HG03175 (cell line): ENCODE measurements at regions not wholly inside any gene's neighbourhood (a gene's known extent, or its start where the extent isn't known, plus 50 kb on each side); places are given as distances from the start of the nearest gene placed in this dataset.

Source experiments
- ATAC-seq: cut with Tn5 transposase; IDR thresholded peaks from one replicate; pipeline ENCODE4 v1.9.1; 2021; ENCODE audit warnings: mild to moderate bottlenecking, moderate library complexity; ENCODE audit not compliant: unreplicated experiment

DNA sequence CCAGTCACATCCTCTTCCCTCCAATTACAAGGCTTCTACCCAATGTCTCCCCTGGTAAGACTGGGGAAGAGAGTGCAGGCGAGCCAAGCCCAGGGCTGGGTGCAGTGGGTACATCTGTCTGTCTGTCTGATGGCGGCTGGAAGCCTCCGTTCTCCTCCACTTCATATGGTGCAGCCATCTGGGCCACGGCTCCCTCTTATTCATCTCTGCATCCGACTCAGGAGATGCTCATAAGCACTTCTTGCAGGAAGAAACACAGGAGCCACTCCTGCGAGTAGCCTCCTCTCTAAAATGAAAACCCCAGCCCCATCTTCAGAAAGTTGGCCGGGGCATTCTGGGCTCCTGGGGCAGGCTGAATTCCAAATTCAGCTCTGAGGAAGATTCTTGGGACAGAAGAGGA is 67.5 kb upstream of the SLC6A6 start:
- ATAC-seq = no peak

DNA sequence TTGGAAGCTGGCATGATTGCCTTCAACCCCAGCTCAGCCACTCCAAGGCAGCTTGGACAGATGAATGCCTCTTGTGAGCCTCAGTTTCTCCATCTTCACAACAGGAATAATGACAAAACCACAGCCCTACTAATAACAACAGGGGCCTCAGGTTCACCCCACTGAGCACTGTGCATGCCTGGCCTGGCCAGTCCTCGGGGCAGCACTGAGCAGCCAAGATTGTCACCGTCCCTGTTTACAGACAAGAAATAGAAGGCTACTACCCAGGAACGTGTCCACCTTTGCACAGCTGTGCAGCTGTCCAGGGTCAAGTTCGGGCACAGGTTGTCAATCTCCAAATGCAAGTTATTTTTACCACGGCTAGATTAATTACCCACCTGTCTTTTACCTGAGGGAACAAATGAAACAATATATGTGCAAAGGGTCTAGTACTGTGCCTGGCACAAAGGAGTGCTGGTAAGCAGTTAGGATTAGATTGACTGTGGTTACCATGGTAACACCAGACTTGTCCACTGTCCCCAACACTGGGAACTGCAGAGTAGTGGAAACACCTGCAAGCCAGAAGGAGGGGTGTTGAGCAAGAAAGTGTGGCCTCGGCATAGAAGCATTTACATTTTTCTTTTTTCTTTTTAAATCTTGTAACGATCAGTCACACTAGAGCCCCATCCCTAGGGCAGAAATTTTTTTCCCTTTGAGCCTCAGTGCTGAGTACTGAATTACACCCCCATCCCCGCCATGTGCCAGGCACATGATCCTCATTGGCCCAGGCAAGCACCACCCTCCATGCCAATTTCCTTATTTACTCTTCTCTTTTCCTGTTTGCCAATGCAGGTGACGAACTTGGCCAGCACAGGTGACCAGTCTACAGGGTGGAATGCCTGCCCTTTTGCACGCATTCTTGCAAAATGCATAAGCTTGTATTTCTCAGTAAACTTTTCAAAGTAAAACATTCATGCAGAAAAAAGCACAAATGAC is 66.3 kb upstream of the SLC6A6 start:
- no peak for ATAC-seq

DNA sequence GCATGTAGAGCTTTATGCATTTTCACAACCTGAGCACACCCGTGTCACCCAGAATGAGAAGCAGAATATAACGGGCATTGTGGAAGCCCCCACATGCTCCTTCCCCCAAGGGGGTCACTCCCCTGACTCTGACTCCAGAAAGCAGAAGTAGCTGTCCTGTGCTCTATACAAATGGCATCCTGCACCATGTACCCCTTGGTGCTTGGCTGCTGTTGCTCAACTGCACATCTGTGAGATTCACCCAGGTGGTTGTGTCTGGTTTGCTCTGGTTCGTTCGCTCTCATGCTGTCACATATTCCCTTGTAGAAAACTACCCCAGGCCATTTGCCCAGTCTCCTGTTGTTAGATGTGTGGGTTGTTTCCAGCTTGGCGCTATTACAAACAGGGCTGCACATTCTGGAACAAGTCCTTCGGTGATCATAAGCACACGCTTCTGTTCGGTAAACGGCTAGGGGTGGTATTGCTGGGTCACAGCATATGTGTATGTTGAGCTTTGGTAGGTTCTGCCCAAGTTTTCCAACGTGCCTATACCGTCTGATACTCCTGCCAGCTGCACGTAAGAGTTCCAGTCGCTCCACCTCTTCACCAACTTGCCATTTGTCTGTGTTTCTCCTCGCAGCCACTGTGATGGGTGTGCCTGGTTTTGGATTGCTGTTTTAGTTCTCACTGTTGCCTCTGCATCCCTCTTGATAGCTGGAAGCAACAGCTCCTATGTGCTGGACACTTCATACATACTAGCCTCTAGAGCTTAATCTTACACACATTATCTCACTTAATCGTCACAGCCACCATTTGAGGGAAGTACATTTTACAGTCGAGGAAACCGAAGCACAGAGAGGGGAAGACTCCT is 65.4 kb upstream of the SLC6A6 start:
- no peak for ATAC-seq

DNA sequence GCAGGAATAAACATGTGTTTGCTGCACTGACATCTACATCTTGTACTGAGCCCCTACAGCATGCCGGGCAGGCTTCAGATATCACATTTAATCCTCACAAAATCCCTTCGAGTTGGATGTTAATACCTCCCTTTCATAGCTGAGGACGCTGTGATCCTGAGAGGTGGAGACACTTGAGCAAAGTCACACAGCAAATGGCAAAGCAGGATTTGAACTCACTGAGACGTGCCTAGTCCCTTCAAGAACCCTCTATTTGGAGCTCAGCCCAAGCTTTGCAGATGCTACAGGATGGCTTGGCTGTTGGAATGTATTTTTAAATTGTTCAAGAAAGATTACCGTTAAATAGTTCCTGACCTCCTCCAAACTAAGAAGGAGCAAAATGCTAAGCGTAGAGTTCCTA is 64.6 kb upstream of the SLC6A6 start:
- ATAC-seq = no peak

DNA sequence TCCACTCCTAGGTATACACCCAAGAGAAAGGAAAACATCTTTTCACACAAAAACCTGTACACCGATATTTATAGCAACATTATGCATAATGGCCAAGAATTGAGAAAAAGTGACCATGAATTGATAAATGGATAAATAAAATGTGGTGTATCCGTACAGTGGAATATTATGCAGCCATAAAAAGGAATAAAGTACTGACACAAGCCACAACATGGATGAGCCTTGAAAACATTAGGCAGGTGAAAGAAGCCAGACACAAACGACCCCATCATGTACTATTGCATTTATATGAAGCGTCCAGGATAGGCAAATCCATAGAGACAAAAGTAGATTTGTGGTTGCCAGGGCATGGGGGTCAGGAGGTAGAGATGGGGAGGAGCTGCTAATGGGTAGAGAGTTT is 64.2 kb upstream of the SLC6A6 start:
- no peak for ATAC-seq

DNA sequence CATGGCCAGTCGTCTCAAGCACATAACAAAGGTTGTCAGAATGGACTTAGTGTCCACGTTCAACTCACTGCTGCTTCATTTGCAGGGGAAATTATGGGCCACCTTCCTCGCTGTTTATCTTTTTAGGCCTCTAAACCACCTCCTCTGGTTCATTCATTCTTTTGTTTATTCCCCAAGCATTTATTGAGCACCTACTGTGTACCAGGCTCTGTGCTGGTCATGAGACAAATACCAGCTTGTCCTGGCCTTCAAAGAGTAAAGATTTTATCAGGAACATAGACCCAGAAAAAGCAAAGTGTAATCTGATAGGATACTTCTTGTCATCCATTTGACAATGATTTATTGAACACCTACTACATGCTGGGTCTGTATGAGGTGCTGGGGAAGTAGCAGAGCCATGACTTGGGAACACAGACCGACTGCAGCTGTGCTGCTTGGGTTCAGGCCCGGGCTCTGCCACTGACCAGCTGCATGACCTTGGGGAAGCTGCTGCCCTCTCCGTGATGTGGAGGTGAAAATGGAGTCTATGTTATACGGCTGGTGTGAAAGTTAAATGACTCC is 63.4 kb upstream of the SLC6A6 start:
- ATAC-seq = no peak

DNA sequence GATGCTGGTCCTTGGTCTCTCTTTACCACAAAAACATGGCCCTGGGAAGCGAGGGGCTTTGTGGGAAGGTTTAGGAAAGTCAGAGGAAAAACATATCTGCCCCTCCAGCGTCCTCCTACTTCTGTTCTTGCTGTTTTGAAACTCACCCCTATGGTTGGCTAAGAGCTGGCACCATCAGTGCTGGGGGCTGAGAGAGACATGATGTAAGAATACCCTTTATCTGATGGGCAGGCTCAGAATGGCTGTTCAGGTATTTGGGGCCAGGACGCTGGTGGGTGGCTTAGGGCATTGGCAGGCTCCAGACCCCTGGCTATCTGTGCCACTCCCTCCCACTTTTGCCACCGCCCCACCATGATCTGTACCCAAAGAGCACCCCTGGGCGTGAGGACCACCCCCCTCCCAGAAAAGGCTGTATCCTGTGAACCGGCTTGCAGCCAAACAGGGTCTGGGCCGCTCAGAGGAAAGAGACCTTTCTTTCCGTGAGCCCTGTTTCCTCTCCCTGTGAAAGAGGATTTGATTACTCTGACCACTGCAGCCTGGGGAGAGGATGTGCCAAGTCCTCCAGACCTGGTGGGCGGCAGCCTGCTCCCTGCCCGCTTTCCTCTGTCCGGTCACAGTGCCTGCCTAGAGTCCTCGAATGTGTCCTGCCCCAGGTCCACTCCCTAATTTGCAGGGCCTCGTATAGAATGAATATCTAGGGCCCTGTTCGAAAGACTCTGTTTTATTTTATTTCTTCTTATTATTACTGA is 61.3 kb upstream of the SLC6A6 start:
- ATAC-seq = no peak

DNA sequence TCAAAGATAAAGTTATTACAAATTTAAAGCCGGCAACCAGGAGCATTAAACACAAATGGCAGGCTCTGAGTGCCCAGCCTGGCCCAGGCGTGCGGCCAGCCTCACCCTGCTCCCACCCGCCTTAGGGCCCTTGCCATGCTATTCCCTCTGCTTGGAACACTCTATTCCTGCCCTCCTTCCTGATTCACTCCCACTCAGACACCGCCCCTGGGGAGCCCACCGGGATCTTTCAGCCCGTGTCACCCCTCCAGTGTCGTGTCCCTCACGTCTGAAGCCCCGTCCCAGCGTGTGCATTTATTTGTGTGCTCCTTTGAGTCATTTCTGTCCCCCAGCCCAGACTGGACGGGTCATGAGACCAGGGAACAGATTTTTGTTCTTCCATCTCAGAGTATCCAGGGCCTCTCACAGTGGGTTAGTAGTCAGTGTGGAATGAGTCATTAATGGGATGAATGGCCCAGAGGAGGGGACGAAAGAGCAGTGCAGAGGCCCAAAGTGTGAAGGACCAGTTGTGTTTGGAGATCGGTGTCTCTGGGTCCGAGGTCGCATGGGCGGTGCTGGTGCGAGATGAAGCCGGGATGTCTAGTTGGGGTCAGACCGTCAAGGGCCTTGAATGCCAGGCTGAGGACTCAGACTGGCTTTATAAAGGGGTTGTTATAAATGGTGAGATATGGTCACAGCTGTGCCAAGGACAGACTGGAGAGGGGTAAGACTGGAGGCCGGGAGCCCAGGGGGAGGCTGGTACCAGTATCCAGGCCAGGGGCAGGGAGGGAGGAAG is 58.9 kb upstream of the SLC6A6 start:
- no peak for ATAC-seq

DNA sequence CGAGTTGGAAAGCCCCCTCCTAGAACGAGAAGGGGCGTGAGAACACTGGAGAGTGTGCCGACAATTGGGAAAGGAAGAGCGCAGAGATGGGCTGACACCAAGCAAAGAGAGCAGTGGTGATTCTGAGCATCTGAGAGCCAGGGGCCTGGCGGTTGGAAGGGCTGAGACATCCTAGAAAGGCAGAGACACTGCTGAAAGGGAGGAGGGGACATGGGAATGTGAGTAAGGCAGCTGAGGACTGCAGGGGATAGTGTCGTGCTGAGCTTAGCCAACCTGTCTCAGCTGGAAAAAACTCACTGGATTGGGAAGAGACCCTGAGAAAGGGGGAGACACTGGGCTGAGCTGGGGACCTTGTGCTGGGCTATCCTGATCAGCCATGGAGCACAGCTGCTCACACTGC is 58.1 kb upstream of the SLC6A6 start:
- ATAC-seq = no peak

DNA sequence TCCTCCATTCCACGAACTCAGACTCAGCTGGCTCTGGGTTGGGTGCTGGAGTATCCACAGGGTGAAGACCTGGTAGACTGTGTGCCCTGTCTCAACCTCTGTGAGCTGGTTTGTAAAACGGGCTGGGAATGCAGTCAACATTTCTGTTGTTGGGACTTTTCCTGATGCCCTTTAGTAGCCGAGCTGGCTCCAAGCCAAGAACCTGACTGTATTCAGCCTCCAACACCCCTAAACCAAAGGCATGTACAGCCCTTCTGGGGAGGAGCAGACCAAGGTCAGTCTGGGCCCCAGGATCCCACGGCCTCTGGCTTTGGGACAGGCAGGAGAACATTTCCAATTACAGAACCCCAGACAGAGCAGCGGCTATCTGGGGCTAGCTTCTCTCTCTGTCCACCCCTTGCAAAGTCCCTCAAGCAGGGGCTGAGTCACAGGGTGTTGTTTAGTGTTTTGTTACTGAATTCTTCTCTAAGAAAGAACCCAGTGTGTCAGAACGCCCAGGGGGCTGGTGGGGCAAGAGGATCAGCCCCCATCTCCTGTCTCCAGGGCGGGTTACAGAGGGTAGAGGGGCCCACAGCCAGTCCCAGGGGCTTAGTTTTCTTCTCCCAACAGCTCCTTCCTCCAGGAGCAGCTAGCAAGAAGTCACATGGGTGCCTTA is 56.8 kb upstream of the SLC6A6 start:
- no peak for ATAC-seq

DNA sequence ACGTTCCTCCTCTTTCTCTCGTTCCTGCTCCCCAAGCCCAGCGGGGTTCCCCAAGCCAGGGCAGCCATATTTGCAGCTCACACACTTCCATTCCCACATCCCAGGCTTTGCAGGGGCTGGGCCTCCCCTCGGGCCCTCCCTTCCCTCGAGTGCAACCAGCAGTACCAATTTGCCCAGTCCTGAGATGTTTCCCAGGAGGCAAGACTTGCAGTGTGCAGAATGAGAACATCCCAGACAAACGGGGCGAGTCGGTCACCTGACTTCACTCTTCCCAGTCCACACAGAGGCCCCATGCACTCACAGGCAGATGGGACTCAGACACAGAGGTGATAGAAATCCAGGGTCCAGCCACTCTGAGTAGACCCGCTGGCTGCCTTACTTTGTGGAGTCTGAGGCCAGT is 56.2 kb upstream of the SLC6A6 start:
- no peak for ATAC-seq

DNA sequence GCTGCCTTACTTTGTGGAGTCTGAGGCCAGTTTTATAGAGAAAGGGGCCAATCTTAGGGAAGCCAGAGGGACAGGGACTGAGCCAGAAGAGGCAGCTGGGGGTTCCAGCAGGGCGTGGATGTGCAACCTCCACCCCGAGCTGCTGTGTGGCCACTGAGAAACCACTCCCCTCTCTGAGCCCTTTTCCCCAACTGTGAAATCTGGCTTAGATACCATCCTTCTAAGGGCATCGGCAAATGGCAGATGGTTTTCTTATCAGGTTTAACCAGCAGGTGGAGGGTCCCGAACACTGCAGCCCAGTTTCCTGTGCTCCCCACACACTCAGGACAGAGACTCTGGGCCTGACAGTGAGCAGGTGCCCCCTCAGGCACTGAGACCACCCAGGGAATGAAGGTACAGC is 55.8 kb upstream of the SLC6A6 start:
- no peak for ATAC-seq

DNA sequence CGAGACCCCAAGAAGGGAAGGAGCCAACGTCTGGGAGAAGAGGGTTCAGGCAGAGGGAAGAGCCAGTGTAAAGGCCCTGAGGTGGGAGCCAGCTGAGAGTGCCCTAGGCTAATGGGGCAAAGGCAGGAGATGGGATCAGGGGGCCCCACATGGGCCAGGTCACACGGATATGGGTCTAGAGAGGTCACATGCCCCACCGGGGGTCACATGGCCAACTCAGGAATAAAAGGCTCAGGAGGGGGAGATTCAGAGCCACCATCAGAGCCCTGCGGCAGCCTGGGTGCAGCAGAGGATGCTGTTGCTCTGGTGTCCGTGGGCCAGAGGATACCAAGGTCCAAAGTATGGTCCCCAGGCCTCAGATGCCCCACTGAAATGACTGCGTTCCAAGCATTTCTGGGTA is 55.3 kb upstream of the SLC6A6 start:
- no peak for ATAC-seq

DNA sequence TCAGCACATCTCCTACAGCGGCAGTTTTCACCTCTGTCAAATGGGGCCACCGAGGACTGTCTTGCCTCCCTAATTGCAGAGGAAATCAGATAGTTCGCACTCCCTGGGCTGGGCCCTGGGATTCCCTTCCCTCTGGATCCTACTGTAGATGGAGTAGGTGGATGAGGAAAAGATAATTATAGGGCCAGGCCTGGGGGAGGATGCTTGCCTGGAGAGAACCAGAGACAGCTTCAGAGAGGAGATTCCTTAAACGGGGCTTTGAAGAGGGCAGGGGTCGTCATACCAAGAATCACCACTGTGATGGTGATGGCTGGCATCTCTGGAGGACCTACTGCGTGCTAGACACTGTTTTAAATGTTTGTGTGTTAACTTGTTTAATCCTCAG is 50.8 kb upstream of the SLC6A6 start:
- no peak for ATAC-seq

DNA sequence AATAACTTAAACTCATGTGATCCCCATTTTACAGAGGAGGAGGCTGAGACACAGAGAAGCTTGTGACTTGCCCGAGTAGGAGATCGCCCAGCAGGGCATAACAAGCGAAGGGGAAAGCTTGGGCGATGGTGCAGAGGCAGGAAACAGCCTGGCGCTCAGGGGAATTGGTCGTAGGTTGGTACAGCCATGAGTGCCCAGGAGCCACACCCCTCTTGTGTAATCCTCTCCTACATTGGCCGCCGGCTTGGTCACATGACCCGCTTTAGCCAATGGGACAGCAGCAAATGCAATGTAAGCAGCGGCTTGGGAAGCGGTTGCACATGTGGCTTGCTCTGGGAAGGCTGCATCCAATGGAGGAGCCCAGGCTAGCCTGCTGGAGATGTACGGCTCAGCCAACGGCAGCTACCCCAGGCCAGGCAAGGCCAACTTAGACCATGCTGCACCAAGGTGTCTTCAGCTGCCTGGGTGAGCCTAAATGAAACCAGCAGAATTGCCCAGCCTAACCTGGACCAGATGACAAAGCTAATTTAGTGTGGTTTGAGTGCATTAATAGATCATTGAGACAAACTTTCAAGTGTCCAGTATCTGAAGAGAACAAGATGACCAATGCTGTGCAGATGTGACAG is 50.3 kb upstream of the SLC6A6 start:
- no peak for ATAC-seq
